K562 (cell line): ENCODE measurements at regions not wholly inside any gene's neighbourhood (a gene's known extent, or its start where the extent isn't known, plus 50 kb on each side); places are given as distances from the start of the nearest gene placed in this dataset.

ENCODE experiments used
- ATAC-seq: fragments of 200-7000 bp; cut with Tn5 transposase; 3 replicates; pipeline ENCODE4 v1.9.1; 2020; ENCODE audit warnings: moderate library complexity
- BruUV-seq: library from RNA; stranded (reverse); fragments of 400-500 nt; replicated peaks from 2 replicates; lab custom pipeline; 2021; lab: Mats Ljungman, UMichigan
- CTCF ChIA-PET: fragments of 300-600 bp; formaldehyde crosslinking; extraction: SDS; loops from one replicate; lab custom pipeline; 2021; ENCODE audit warnings: low intra/inter-chr PET ratio; lab: Yijun Ruan, JAX
- POLR2A ChIA-PET: fragments of 300-600, 350-650 bp; sonication (Branson Sonifier 250); formaldehyde crosslinking; extraction: SDS; loops from one replicate; lab custom pipeline; 2021; ENCODE audit warnings: antibody characterized with exemption, inconsistent platforms; lab: Yijun Ruan, JAX
- DNase-seq, 4 experiments: peaks; one replicate each; pipeline versions ENCODE4 v3.0.0 to v3.0.0-alpha.2; 2011 to 2018; ENCODE audit warnings: low spot score in 3 of 4, mixed read lengths in 3 of 4; ENCODE audit errors: extremely low read depth in 1 of 4
- FAIRE-seq: peaks from 2 replicates; lab custom pipeline; 2011; peaks lifted over from hg19 to GRCh38; lab: Jason Lieb, UNC
- H2AFZ ChIP-seq: 2 replicates; pipeline ENCODE4 v1.6.0; 2011; ENCODE audit warnings: low read depth, low read length, control low read depth, inconsistent platforms
- H3K27ac ChIP-seq: fragments of 200-600 bp; 3 replicates; pipeline ENCODE4 v1.8.0; 2011; ENCODE audit warnings: low read depth, mild to moderate bottlenecking, control low read depth, inconsistent platforms, low read length, moderate library complexity, mixed read lengths; ENCODE audit errors: extremely low read depth
- H3K27me3 ChIP-seq, 2 experiments: fragments of 300-600 bp in 1 of 2; 2 replicates in 1 of 2; 3 replicates in 1 of 2; pipeline versions ENCODE4 v1.6.0 to v1.8.0; 2011; ENCODE audit warnings: inconsistent platforms in 2 of 2, low read length in 2 of 2, mild to moderate bottlenecking in 1 of 2, mixed read lengths in 1 of 2, moderate library complexity in 1 of 2; ENCODE audit not compliant: control insufficient read depth in 2 of 2, insufficient read depth in 2 of 2
- H3K36me3 ChIP-seq: fragments of 300-600 bp; 3 replicates; pipeline ENCODE4 v1.8.0; 2011; ENCODE audit warnings: mild to moderate bottlenecking, low read length, inconsistent platforms; ENCODE audit not compliant: control insufficient read depth, insufficient read depth
- H3K4me1 ChIP-seq, 2 experiments: fragments of 200-600 bp in 1 of 2; replicated peaks in 1 of 2; 2 replicates in 1 of 2; 3 replicates in 1 of 2; pipeline versions ENCODE4 v1.5.1 to v1.8.0; 2011; ENCODE audit warnings: inconsistent platforms in 2 of 2, low read length in 2 of 2, mild to moderate bottlenecking in 1 of 2, mixed read lengths in 1 of 2, moderate library complexity in 1 of 2; ENCODE audit not compliant: control insufficient read depth in 2 of 2, insufficient read depth in 2 of 2
- H3K4me2 ChIP-seq: 2 replicates; pipeline ENCODE4 v1.6.1; 2011; ENCODE audit warnings: low read length, control low read depth, inconsistent platforms, mixed read lengths; ENCODE audit not compliant: insufficient read depth
- H3K4me3 ChIP-seq: fragments of 200-600 bp; sonication (generic), shearing (Covaris generic); 2 replicates; pipeline ENCODE4 v1.5.1; 2016; ENCODE audit warnings: control low read depth, inconsistent platforms
- H3K79me2 ChIP-seq: fragments of 200-600 bp; 3 replicates; pipeline ENCODE4 v1.8.0; 2011; ENCODE audit warnings: low read length, inconsistent platforms; ENCODE audit not compliant: control insufficient read depth, insufficient read depth
- H3K9ac ChIP-seq, 2 experiments: 2 replicates each; pipeline versions ENCODE4 v1.6.0 to v1.6.1; 2011; ENCODE audit warnings: low read depth in 2 of 2, low read length in 2 of 2, control low read depth in 1 of 2, inconsistent platforms in 1 of 2, mild to moderate bottlenecking in 1 of 2, mixed read lengths in 1 of 2; ENCODE audit not compliant: insufficient read depth in 1 of 2
- H3K9me1 ChIP-seq: one replicate; pipeline ENCODE4 v1.6.0; 2011; ENCODE audit warnings: inconsistent platforms, mild to moderate bottlenecking, low read length, moderate library complexity; ENCODE audit not compliant: control insufficient read depth, insufficient read depth
- H3K9me3 ChIP-seq: replicated peaks from 2 replicates; pipeline ENCODE4 v1.5.1; 2011; ENCODE audit warnings: low read depth, low read length, inconsistent platforms; ENCODE audit not compliant: control insufficient read depth, insufficient read depth
- H4K20me1 ChIP-seq: replicated peaks from 2 replicates; pipeline ENCODE4 v1.6.1; 2011; ENCODE audit warnings: low read length, inconsistent platforms, mixed read lengths; ENCODE audit not compliant: control insufficient read depth, insufficient read depth
- COPS2 ChIP-seq: fragments of 450-650 bp; conservative IDR thresholded peaks from 2 replicates; pipeline ENCODE4 v1.6.1; 2016; ENCODE audit warnings: mild to moderate bottlenecking, moderate library complexity
- FOXA1 ChIP-seq: fragments of 450-650 bp; IDR thresholded peaks from 2 replicates; pipeline ENCODE4 v1.6.1; 2016; ENCODE audit warnings: mild to moderate bottlenecking, borderline replicate concordance
- HNRNPH1 ChIP-seq: fragments of 200-400 bp; formaldehyde crosslinking; optimal IDR thresholded peaks from 2 replicates; pipeline ENCODE3; 2017; ENCODE audit warnings: low read depth, mild to moderate bottlenecking, low read length, moderate library complexity
- ILK ChIP-seq: fragments of 450-650 bp; IDR thresholded peaks from 2 replicates; pipeline ENCODE4 v1.6.1; 2016; ENCODE audit warnings: missing genetic modification characterization, low read depth, mild to moderate bottlenecking, missing compliant biosample characterization, moderate library complexity, borderline replicate concordance
- KLF6 ChIP-seq: fragments of 250-450 bp; sonication (Bioruptor Pico); IDR thresholded peaks from 2 replicates; pipeline ENCODE4 v1.4.0; 2020; ENCODE audit warnings: mild to moderate bottlenecking, moderate library complexity, borderline replicate concordance
- MCM7 ChIP-seq, 2 experiments: fragments of 450-650 bp; IDR thresholded peaks; 2 replicates each; pipeline ENCODE4 v1.6.1; 2016 to 2018
- PHF21A ChIP-seq: fragments of 450-650 bp; IDR thresholded peaks from 2 replicates; pipeline ENCODE4 v1.6.1; 2017; ENCODE audit warnings: low read depth, borderline replicate concordance
- RAD21 ChIP-seq, 2 experiments: fragments of 250-450 bp in 1 of 2; fragments of 450-650 bp in 1 of 2; sonication (Bioruptor Pico) in 1 of 2; formaldehyde crosslinking in 1 of 2; IDR thresholded peaks in 1 of 2; conservative IDR thresholded peaks in 1 of 2; 2 replicates each; pipeline versions ENCODE4 v1.4.0 to v1.8.0; 2020 to 2022; ENCODE audit warnings: mild to moderate bottlenecking in 2 of 2, moderate library complexity in 1 of 2
- SMAD3 ChIP-seq: fragments of 450-650 bp; formaldehyde crosslinking; conservative IDR thresholded peaks from 2 replicates; pipeline ENCODE4 v1.4.0; 2020; ENCODE audit warnings: mild to moderate bottlenecking
- TFAM ChIP-seq: fragments of 250-450 bp; sonication (Bioruptor Pico); conservative IDR thresholded peaks from 2 replicates; pipeline ENCODE4 v1.5.0; 2021; ENCODE audit warnings: mild to moderate bottlenecking, moderate library complexity
- ZBTB8A ChIP-seq: fragments of 450-650 bp; IDR thresholded peaks from 2 replicates; pipeline ENCODE4 v1.6.1; 2018; ENCODE audit warnings: mild to moderate bottlenecking, moderate library complexity; ENCODE audit not compliant: partially characterized antibody
- ZC3H4 ChIP-seq: sonication (generic); formaldehyde crosslinking; IDR thresholded peaks from 2 replicates; pipeline ENCODE4 v1.9.0; 2021; ENCODE audit warnings: missing genetic modification reagents, borderline replicate concordance
- ZNF197 ChIP-seq: fragments of 200-800 bp; sonication (Bioruptor generic); IDR thresholded peaks from 2 replicates; pipeline ENCODE4 v1.6.1; 2016; ENCODE audit warnings: low read depth, missing genetic modification characterization, missing compliant biosample characterization
- ZNF830 ChIP-seq: fragments of 250-450 bp; sonication (Bioruptor Pico); IDR thresholded peaks from 2 replicates; pipeline ENCODE4 v1.5.0; 2021; ENCODE audit warnings: mild to moderate bottlenecking
- WGBS: fragments of 100-300 bp; shearing (Covaris generic); methylation state at CpG from one replicate; pipeline ENCODE4 v1.1.6; 2016; ENCODE audit warnings: low coverage, mixed read lengths; ENCODE audit not compliant: insufficient coverage; ENCODE audit errors: missing lambda C conversion rate; 5-methylcytosine and 5-hydroxymethylcytosine counted together
- in situ Hi-C: fragments of 300-500 bp; cut with MboI; formaldehyde crosslinking; loops from 4 replicates; pipeline ENCODE4 v1.15.0; 2018; ENCODE audit warnings: inconsistent platforms, mixed read lengths
- intact Hi-C: fragments of 100-400 bp; cut with micrococcal nuclease; formaldehyde crosslinking; loops from 2 replicates; pipeline ENCODE4 v1.14.2; 2022
- TF ChIP-seq, protein P1 (sequence below): fragments of 250-450 bp; sonication (Bioruptor Pico); IDR thresholded peaks from 2 replicates; pipeline ENCODE4 v1.5.0; 2021
- TF ChIP-seq, protein P2 (sequence below): fragments of 250-450 bp; sonication (Bioruptor Pico); IDR thresholded peaks from 2 replicates; pipeline ENCODE4 v1.5.1; 2021; ENCODE audit warnings: mild to moderate bottlenecking

DNA sequence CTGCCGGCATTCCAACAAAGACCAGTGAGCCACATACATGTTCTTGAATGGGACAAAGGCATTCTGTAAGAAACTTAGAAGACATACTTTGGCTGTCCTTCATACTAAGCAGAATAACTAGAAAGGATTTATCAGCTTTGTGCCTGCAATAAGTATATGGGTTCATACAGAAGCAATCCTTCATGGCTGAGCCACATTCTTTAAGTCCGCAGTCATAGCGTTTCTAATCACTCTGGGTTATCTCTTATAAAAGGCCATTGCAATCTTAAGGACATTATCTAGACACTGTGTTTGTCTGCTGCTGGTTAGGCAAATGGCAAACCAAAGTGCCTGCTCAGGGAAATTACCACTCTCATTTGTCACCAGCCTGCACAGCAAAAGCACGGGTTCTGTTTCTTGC is 488.4 kb downstream of the ACTR3B start:
- Histone ChIP-seq H3K4me2 (no peak overlapping the region), H3K4me1 (no peaks in the 10 kb centered on the region), H3K27me3 (0 out of 5 replicates have a peak, but pooled peaks cover 0 to under 1% of the 10 kb centered on the region in 2 experiments), H3K27ac (no peak overlapping the region), H2AFZ (no peak overlapping the region), H4K20me1 (no peaks in the 10 kb centered on the region), H3K9ac (no peak overlapping the region), H3K9me1 (no peaks in the 10 kb centered on the region), H3K4me3 (no peak overlapping the region), H3K36me3 (no peaks in the 10 kb centered on the region), H3K9me3 (no peaks in the 10 kb centered on the region), H3K79me2 (no peaks in the 10 kb centered on the region)
- ATAC-seq (no peak), DNase-seq (no peak), FAIRE-seq (no peak)
- WGBS = 2% methylated on average over 4 of the region's 4 CpGs
- in situ Hi-C loops = no loop called here
- ChIA-PET POLR2A (interaction anchor here (0.6 to 1.4 kb wide), 2 partner anchors 10 to 350 kb away, joined by 3 to 6 read pairs; no protein-coding TSS in a partner anchor), CTCF (no interaction called here)
- intact Hi-C loops = no loop called here
- no TSS peak for BruUV-seq
- TF ChIP-seq HNRNPH1 (no peak), ILK (tag) (no peak), ZC3H4 (no peak), ZBTB8A (no peak), FOXA1 (no peak), SMAD3 (CRISPR knock-in tag) (no peak), MCM7 (IDR thresholded peaks at IDR 0.05) (no peak), PHF21A (no peak), TFAM (CRISPR knock-in tag) (no peak), KLF6 (CRISPR knock-in tag) (no peak), ZNF197 (CRISPR knock-in tag) (no peak), RAD21 (CRISPR knock-in tag; conservative IDR thresholded peaks at IDR 0.05 in 1 of 2, IDR thresholded peaks at IDR 0.05 in 1 of 2) (no peak), ZNF830 (CRISPR knock-in tag) (no peak), COPS2 (no peak)
- TF ChIP-seq, protein P1, sequence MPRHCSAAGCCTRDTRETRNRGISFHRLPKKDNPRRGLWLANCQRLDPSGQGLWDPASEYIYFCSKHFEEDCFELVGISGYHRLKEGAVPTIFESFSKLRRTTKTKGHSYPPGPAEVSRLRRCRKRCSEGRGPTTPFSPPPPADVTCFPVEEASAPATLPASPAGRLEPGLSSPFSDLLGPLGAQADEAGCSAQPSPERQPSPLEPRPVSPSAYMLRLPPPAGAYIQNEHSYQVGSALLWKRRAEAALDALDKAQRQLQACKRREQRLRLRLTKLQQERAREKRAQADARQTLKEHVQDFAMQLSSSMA (CRISPR knock-in tag) = no peak
- TF ChIP-seq, protein P2, sequence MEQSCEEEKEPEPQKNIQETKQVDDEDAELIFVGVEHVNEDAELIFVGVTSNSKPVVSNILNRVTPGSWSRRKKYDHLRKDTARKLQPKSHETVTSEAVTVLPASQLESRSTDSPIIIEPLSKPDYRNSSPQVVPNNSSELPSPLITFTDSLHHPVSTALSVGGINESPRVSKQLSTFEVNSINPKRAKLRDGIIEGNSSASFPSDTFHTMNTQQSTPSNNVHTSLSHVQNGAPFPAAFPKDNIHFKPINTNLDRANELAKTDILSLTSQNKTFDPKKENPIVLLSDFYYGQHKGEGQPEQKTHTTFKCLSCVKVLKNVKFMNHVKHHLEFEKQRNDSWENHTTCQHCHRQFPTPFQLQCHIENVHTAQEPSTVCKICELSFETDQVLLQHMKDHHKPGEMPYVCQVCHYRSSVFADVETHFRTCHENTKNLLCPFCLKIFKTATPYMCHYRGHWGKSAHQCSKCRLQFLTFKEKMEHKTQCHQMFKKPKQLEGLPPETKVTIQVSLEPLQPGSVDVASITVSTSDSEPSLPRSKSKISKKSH (CRISPR knock-in tag) = no peak
- TF ChIP-seq, all 486 proteins: peak for 0
